Suppressor macrophage (primary cell): ENCODE measurements at regions not wholly inside any gene's neighbourhood (a gene's known extent, or its start where the extent isn't known, plus 50 kb on each side); places are given as distances from the start of the nearest gene placed in this dataset.
"Not testable (repeated sequence)": the region's sequence is repeated elsewhere in the genome, so short reads cannot be mapped to it uniquely, and the experiment has no call there.

Experiments
- DNase-seq, 4 experiments: peaks; one replicate each; pipeline ENCODE4 v3.0.0-alpha.2; 2020 to 2022

DNA sequence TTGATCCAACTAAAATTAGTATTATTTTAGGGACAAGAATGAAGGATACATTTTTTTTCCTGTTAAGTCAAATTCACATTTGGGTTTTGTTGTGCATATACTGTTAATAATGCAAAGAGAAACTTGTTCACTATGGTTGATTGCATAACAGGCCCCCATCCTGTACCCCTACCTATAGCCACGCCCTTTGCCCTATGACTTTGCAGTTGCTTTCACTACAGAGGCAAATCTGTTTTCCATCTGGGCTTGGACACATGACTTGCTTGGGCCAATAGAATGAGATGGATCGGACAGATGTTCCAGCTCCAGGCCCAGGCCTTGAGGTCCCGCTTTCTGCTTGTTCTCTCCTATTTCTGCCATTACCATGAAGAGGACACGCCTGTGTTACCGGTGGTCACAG is 278.5 kb upstream of the HNRNPA3 start:
- no peak for DNase-seq

DNA sequence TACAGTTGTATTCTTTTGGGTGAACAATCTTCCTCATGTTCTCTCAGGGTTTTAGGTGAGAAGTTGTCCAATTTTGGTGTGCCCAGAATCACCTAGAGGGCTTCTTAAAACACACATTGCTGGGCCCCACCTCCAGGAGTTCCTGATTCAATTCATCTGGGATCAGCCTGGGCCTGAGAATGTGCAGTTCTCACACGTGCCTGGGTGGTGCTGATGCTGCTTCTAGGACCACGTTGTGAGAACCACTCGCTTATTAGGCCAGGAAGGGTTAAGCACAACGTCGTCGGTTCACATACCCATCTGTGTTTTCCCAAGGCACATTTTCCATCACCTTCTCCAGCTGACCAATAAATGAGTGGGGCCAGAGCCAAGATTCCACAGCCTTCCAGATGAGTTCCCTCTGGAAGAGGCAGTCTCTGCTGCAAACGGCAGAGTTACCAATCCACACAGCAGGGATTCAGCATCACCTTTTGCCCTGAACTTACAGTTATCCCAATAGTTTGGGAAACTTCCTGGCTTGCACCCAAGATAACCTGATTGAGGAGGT is 277.7 kb upstream of the HNRNPA3 start:
- DNase-seq: no peak

DNA sequence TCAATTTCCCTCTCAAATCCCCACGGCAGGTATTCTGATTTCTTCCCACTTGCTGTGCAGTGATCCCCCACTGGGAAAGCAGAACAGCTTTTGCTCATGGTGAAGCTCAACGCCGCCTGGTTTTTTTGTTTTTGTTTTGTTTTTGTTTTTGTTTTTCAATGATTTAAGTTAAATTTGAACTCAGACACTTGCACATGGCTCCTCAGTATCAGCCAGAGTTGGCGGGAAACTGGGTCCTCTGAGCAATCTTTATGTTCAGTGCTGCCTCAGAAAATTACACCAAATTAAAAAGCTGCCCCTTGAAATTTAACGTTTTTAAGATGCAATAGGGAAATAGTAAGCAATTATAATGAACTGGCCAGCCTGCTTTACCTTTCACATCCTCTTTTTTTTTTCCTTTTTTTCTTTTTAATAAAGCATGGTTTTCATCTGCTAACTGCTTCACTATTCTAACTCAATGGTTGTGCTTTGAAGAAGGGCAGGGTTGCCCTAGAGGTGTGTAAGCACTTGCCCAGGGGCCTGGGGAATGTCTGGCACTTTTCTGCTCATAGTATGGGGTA is 277.0 kb upstream of the HNRNPA3 start:
- peak in 2 of 4 experiments; percentile 5 to 25 for DNase-seq

DNA sequence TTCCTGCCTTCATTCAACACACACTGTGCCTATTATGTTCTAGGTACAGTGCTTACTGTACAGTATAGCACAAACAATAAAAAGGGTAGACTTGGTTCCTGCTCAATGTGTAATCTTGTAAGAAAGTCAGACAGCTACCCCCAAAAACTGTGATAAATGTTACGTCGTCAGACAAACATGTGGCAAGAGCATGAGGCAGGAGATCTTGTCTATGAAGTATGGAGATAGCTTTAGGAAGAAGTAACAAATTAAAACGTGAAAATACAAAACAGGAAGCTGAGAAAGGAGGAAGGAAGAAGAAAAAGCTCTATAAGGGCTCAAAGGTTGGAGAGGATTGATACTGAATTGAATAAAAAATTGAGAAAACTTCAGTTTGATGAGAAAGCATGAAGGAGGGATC is 276.2 kb upstream of the HNRNPA3 start:
- peak in 2 of 4 experiments; percentile 30 to 36 for DNase-seq

- no peak for DNase-seq
Measured at GRCh38 chr2:176944998-176945397, 267.6 kb upstream of the HNRNPA3 start.

- no peak for DNase-seq
Measured at GRCh38 chr2:176947754-176948153, 264.8 kb upstream of the HNRNPA3 start.

DNA sequence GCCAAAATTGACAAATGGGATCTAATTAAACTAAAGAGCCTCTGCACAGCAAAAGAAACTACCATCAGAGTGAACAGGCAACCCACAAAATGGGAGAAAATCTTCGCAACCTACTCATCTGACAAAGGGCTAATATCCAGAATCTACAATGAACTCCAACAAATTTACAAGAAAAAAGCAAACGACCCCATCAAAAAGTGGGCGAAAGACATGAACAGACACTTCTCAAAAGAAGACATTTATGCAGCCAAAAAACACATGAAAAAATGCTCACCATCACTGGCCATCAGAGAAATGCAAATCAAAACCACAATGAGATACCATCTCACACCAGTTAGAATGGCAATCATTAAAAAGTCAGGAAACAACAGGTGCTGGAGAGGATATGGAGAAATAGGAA is 261.4 kb upstream of the HNRNPA3 start:
- DNase-seq: not testable (repeated sequence)

DNA sequence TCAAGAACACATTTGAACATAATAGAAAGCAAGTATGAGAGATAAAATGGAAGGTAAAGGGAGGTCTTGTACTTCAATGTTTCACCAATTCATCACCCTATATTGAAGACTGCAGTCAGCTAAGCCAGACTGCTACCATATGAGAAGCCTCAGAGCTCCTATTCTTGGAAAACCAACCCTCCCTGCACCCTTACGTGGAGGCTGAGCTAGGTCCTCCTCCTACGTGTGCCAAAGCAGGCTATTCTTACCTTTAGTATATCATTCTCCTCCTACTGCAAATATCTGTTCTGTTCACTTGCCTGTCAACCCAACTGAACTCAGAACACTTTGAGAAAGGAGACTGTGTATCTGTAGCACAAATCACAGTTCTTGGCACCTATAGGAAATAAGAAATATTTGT is 255.8 kb upstream of the HNRNPA3 start:
- no peak for DNase-seq

DNA sequence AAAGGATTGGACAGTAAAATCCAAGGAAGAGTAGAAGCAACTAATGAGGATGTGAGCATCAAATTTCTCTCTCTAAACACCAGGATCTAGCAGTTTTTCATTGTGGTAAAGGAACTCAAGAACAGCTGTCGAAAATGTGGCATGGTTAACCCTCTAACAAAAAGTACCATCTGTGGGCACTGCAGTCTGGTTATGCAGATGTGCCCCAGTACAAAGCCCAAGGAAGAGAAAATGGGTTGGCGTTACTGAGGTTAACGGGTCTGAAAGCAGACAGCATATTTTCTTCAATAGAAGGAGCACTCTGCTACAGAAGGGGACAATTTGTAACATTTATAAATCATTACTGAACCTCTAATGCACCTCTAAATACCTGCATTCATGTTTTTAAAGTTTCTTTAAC is 253.0 kb upstream of the HNRNPA3 start:
- no peak for DNase-seq

- no peak for DNase-seq
Measured at GRCh38 chr2:176960061-176960460, 252.5 kb upstream of the HNRNPA3 start.

- DNase-seq: peak in 3 of 4 experiments; percentile 16 to 53 (median 41)
Measured at GRCh38 chr2:176960736-176961520, 251.7 kb upstream of the HNRNPA3 start.

DNA sequence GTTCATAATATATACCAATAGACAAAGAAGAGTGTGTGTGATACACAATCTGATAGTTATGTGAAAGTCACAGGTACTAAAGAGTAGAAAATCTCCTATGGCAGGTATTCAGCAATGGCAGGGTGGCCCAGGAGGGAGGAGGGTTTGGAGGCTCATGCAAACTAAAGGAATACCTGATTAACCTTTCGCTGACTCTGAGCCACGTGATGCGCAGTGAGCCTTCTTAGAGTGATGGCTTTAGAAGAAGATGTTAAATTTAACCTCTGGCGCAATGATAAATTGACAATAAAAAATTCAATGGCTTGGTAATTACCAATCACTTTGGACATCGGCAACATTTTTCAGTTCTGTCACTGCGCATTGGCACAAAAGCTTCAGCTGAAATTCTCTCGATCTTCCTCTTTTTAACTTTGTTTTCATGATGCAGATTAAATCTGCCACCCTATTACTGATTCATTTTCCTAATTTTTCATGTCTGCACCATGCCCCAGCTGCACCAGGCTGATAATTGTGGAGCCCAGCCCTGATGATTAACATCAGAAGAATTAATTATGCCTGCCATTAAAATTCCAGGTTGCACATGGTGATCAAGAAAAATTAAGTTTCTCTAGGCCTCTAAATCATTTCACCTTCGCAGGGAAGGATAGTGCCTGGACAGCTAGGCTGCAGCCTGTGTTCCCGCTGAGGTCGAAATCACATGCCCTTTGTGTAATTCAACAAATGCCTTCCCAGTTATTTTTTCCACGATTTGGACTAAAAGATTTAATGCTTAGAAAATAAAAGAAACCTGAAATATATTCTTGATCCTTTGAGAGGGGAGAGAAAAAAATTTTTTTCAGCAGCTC is 250.6 kb upstream of the HNRNPA3 start:
- no peak for DNase-seq

DNA sequence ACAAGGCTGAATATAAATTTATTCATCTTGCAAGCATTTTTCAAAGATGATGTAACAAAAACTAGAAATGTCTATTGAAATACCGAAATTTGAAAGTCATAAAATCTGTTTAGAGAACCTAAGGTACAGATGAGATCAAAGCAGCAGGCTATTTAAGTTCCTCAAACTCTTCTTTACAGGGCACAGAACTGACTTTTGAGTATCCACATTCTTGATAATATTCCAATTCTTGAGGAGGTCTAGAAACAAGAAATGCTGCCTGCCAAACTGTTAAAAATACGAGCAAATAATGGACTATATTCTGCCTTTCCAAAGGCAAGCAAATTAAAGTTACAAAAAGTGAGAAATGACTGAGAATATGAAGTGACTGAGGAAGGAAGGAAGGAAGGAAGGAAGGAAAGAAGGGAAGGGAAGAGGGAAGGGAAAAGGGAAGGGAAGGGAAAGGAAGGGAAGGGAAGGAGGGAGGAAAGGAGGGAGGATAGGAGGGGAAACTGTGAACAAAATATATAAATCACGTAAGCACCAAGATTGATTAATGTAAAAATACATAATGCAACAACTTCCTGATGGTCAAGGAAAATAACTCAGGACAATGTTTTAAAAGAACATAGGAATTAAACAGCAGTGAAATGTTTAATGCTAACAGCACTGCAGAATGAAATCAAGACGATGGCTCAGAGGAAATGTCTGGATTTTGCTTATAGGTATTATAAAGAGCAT is 248.9 kb upstream of the HNRNPA3 start:
- no peak for DNase-seq

DNA sequence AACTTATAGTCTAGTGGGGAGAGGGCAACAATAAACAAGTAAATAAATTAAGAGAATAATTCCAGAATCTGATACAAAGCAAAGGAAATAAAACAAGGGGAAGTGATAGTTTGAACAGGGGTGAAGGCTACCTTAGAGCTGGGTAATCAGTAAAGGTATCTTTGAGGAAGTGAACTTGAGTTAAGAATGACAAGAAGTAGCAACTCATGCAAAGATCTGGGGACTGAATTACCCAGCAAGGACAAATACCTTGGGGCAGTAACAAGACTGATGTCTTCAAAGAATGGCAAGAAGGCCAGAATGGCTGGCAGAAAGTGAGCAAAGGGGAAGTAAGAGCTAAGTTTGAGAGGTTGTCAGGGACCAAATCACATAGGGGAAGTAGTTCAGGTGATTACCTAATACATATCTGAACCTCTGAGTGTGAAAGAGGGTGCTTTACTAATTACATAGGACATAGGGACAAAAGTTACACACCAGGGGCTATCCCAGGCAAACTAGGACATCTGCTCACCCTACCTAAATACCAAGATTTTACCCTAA is 244.6 kb upstream of the HNRNPA3 start:
- DNase-seq: peak in 1 of 4 experiments; percentile 16

- DNase-seq: no peak
Measured at GRCh38 chr2:176969642-176970359, 242.8 kb upstream of the HNRNPA3 start.

DNA sequence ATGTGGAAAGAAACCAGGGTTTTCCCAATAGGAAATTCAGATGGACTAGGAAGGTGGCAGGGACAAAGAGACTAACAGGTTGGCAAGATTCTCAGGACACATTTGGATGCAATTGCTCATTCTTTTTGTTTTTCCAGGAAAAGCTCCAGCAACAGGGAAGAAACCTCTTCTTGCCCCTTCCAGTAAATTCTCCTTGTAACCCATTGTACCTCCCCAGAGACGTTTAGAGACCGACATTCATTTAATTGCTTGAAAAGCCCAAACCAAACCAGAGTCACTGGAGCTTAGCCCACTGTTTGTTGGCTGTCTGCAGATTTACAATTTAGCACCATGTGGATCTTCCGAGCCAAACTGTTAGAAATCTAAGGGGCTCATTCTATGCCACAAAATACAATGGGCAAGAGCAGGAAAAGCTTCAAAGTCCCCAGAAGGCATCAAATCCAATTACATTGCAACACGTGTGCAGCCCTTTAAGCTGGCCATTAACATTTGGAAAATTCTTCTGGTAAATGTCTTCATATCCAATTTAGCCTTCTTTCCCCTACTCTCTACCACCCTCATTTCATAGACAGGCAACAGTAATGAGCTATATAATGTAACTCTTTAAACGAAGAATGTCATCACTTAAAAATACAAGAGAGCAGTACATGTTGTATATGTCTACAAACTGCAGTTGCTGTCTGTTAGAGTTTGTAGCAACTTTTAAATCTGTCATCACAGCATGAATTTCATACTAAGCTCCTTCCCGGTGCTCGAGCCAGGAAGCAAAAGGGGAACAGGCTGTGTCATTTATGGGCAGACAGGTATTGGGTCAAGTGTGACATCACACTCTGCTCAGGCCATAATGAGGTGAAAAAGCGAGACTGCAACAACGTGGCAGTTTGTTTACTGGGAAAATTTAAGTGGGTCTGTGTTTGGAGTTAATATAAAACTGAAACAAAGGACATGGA is 235.6 kb upstream of the HNRNPA3 start:
- DNase-seq: no peak

GRCh38 chr2:176978921-176979320 is 233.7 kb upstream of the HNRNPA3 start:
- DNase-seq: no peak

GRCh38 chr2:176979981-176980710 is 232.4 kb upstream of the HNRNPA3 start:
- no peak for DNase-seq

DNA sequence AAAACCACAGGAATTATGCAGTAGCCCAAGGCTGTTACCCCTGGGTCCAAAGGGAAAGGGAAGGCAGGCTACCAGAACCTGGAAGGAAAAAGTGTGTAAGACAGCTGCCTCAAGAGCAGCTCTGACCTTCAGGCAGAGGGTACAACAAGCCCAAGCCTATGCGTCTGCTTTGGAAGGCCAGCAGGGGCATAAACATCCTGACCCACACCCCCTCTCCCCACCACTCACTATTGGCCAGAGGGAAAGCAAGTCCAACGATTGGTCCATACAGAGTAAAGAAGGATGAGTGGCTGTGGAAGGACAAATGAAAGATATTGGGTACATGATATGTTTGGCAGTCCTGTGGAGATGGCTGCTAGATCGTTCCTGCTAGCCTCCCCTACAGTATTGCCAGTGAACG is 227.6 kb upstream of the HNRNPA3 start:
- DNase-seq: no peak

GRCh38 chr2:176985871-176986270 is 226.7 kb upstream of the HNRNPA3 start:
- no peak for DNase-seq
